Pancreas (tissue), 10 donors: ENCODE measurements at regions not wholly inside any gene's neighbourhood (a gene's known extent, or its start where the extent isn't known, plus 50 kb on each side); places are given as distances from the start of the nearest gene placed in this dataset.

ENCODE experiments used
- ATAC-seq, 4 donors: fragments of 200-7000 bp; cut with Tn5 transposase; one replicate each; pipeline versions ENCODE4 v1.8.0 to v1.9.1; 2020; ENCODE audit warnings: mild to moderate bottlenecking in 4 of 4, moderate library complexity in 4 of 4
- DNase-seq, 6 donors: peaks; one replicate each; pipeline ENCODE4 v3.0.0-alpha.2; 2020
- FAIRE-seq: peaks from 2 replicates; lab custom pipeline; 2012; peaks lifted over from hg19 to GRCh38; lab: Jason Lieb, UNC
- H3K27ac ChIP-seq, 4 donors: fragments of 200-600 bp; sonication (generic); 1 replicate in 3 of 4; 2 replicates in 1 of 4; pipeline versions ENCODE4 v1.5.0 to v1.8.0; 2020
- H3K27me3 ChIP-seq, 4 donors: fragments of 200-600 bp; one replicate each; pipeline ENCODE4 v1.8.0; 2021
- H3K36me3 ChIP-seq, 3 donors: fragments of 200-600 bp; sonication (generic) in 1 of 3; one replicate each; pipeline versions ENCODE4 v1.5.0 to v1.8.0; 2020 to 2021
- H3K4me1 ChIP-seq, 3 donors: fragments of 200-600 bp; one replicate each; pipeline ENCODE4 v1.8.0; 2021
- H3K4me3 ChIP-seq, 4 donors: fragments of 200-600 bp; sonication (generic) in 2 of 4; one replicate each; pipeline versions ENCODE4 v1.5.0 to v1.8.0; 2020 to 2021
- H3K9me3 ChIP-seq, 4 donors: fragments of 200-600 bp; one replicate each; pipeline ENCODE4 v1.8.0; 2021
- WGBS, 2 donors: extraction: QIAGEN DNeasy Blood & Tissue Kit; methylation state at CpG; one replicate each; pipeline ENCODE4 v1.1.7; 2013; 5-methylcytosine and 5-hydroxymethylcytosine counted together
- intact Hi-C, 3 donors: fragments of 100-400 bp; cut with DNase I; formaldehyde crosslinking; loops; one replicate each; pipeline versions ENCODE4 v1.11.1 to v1.14.2; 2022
- TF ChIP-seq, protein P1 (sequence below), 4 donors: fragments of 200-600 bp; sonication (generic) in 3 of 4; IDR thresholded peaks; one replicate each; pipeline versions ENCODE4 v1.5.0 to v1.8.0; 2021; ENCODE audit warnings: antibody characterized with exemption in 4 of 4
- donor health status: healthy with polysubstance abuse.
- donor health status: DM: no; HTN: no; CAD: no; lungs with moderate emphysema.
- donor health status: DM: no; HTN: no; CAD: no.
- donor health status: control.
- donor health status: control.
- donor health status: Bipolar disorder and iron deficiency.
- donor health status: DM: yes; HTN: yes; CAD: no.
- donor health status: DM: no; HTN: no; CAD: no.
- donor health status: DM: no; HTN: no; CAD: no.
- donor health status: DM: yes; HTN: yes; CAD: no.

DNA sequence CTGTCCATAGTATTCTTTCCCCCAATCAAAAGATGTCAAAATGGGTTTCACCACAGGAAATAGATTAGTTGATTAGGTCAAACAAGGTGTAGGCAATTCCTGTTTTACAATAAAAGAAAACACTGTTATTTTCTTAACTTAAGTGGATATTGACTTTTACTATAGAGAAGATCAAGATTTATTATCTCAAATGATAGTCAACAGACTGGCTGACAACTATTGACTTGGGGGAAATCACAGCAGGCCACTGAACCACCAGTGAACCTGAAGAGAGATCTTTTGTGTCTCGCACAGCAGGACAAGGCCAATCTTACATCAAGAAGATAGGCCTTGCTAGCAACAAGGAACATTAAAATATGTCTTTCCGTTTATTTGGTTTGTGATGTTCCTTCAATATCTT lies 1187.6 kb downstream of the SI start:
- Histone ChIP-seq H3K9me3 (no peaks in the 10 kb centered on the region), H3K4me3 (no peak overlapping the region), H3K4me1 (no peaks in the 10 kb centered on the region), H3K27ac (no peak overlapping the region), H3K36me3 (no peaks in the 10 kb centered on the region), H3K27me3 (no peaks in the 10 kb centered on the region)
- intact Hi-C loops = no loop called here
- 33 to 82% methylated on average over 2 of the region's 2 CpGs for WGBS, 2 donors
- no peak for FAIRE-seq
- no peak for DNase-seq
- no peak for ATAC-seq
- TF ChIP-seq, protein P1, sequence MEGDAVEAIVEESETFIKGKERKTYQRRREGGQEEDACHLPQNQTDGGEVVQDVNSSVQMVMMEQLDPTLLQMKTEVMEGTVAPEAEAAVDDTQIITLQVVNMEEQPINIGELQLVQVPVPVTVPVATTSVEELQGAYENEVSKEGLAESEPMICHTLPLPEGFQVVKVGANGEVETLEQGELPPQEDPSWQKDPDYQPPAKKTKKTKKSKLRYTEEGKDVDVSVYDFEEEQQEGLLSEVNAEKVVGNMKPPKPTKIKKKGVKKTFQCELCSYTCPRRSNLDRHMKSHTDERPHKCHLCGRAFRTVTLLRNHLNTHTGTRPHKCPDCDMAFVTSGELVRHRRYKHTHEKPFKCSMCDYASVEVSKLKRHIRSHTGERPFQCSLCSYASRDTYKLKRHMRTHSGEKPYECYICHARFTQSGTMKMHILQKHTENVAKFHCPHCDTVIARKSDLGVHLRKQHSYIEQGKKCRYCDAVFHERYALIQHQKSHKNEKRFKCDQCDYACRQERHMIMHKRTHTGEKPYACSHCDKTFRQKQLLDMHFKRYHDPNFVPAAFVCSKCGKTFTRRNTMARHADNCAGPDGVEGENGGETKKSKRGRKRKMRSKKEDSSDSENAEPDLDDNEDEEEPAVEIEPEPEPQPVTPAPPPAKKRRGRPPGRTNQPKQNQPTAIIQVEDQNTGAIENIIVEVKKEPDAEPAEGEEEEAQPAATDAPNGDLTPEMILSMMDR (IDR thresholded peaks at IDR 0.05) = no peak

DNA sequence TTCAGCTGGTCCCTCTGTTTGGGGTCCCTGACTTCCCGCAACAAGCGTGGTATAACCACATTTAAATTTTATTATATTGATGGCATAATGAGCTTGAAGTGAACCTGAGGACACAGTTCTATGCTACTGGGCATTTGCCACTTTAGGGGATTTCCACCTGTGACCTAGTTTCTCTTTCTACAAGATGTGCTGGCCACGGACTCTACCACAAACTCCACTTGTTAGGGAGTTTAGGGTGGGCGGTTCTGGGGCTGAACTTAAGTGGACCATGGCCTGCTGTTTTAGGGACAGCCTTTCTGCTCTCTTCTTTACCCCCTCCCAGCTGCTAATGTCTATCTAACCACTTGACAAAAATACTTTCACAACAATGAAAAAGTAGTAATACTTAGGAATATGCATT lies 1199.1 kb downstream of the SI start:
- 78 to 84% methylated on average over 4 of the region's 4 CpGs for WGBS, 2 donors
- TF ChIP-seq, protein P1 (IDR thresholded peaks at IDR 0.05) = no peak
- DNase-seq (no peak), FAIRE-seq (no peak), ATAC-seq (no peak)
- no peaks in the 10 kb centered on the region for H3K36me3 ChIP-seq
- intact Hi-C loops = no loop called here
- no peak overlapping the region for H3K4me3 ChIP-seq
- H3K4me1 ChIP-seq = no peaks in the 10 kb centered on the region
- H3K27me3 ChIP-seq = no peaks in the 10 kb centered on the region
- no peaks in the 10 kb centered on the region for H3K9me3 ChIP-seq
- H3K27ac ChIP-seq = no peak overlapping the region

DNA sequence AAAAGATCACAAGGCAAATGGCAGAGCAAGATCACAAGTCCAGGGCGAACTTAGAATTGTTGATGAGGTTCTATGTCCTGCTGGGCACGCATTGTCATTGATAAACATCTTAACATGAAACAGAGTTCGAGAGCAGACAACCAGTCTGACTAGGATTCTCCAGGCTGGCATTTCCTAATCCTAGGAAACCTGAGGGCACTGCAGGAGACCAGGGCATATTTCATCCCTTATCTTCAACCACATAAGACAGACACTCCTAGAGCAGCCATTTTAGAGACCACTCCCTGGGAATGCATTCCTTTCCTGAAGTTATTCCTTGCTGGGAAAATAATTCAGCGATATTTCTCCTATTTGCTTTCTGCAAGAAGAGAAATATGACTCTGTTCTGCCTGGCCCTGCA lies 1199.9 kb downstream of the SI start:
- no peak overlapping the region for H3K27ac ChIP-seq
- no peaks in the 10 kb centered on the region for H3K27me3 ChIP-seq
- intact Hi-C loops = no loop called here
- no peaks in the 10 kb centered on the region for H3K4me1 ChIP-seq
- ATAC-seq (no peak), FAIRE-seq (no peak), DNase-seq (no peak)
- H3K36me3 ChIP-seq = no peaks in the 10 kb centered on the region
- H3K9me3 ChIP-seq = no peaks in the 10 kb centered on the region
- TF ChIP-seq, protein P1 (IDR thresholded peaks at IDR 0.05) = no peak
- H3K4me3 ChIP-seq = no peak overlapping the region
- WGBS, 2 donors = 73 to 83% methylated on average over 4 of the region's 4 CpGs

DNA sequence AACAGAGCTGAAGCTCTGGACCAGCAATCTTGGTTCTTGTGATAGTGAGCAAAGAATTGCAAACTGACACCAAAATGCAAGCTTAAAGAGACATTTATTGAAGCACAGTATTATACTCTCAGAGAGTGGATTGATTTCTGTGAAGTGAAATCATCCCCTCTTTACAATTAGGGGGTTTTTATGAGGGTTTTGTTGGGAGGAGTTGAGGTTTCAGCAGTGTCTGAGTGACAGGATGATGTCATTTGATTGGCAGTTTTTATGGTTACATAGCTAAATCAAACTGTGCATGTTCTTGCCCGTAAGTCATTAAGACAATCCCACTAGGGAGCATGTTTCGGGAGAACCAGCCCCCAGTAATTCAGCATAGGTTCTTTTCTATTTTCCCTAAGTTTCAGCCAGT lies 1200.5 kb downstream of the SI start:
- no peaks in the 10 kb centered on the region for H3K9me3 ChIP-seq
- DNase-seq (no peak), ATAC-seq (no peak), FAIRE-seq (no peak)
- no peaks in the 10 kb centered on the region for H3K27me3 ChIP-seq
- 71 to 88% methylated on average over 2 of the region's 2 CpGs for WGBS, 2 donors
- no peaks in the 10 kb centered on the region for H3K36me3 ChIP-seq
- no peak overlapping the region for H3K4me3 ChIP-seq
- intact Hi-C loops = no loop called here
- TF ChIP-seq, protein P1 (IDR thresholded peaks at IDR 0.05) = no peak
- no peak overlapping the region for H3K27ac ChIP-seq
- no peaks in the 10 kb centered on the region for H3K4me1 ChIP-seq

DNA sequence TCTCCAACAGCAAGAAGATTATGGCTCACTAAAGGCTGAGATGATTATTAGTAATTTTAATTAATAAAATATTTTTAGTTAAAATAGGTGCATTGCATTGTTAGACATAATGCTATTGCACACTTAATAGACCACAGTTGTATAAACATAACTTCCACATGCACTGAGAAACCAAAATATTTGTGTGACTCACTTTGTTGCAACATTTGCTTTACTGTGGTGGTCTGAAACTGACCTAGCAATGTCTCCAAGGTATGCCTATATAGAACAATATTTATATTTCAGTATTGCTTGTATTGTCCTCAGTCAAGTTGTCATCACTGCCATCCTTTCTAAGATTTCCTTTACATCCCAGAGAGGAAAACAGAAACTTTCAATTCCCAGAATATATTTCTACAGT lies 1215.2 kb downstream of the SI start:
- ATAC-seq (no peak), DNase-seq (no peak), FAIRE-seq (no peak)
- H3K4me3 ChIP-seq = no peak overlapping the region
- TF ChIP-seq, protein P1 (IDR thresholded peaks at IDR 0.05) = no peak
- no peaks in the 10 kb centered on the region for H3K36me3 ChIP-seq
- H3K4me1 ChIP-seq = no peaks in the 10 kb centered on the region
- no peaks in the 10 kb centered on the region for H3K27me3 ChIP-seq
- no peaks in the 10 kb centered on the region for H3K9me3 ChIP-seq
- intact Hi-C loops = no loop called here
- H3K27ac ChIP-seq = no peak overlapping the region
